ENCODE measurements at regions not wholly inside any gene's neighbourhood (a gene's known extent, or its start where the extent isn't known, plus 50 kb on each side); places are given as distances from the start of the nearest gene placed in this dataset.

DNA sequence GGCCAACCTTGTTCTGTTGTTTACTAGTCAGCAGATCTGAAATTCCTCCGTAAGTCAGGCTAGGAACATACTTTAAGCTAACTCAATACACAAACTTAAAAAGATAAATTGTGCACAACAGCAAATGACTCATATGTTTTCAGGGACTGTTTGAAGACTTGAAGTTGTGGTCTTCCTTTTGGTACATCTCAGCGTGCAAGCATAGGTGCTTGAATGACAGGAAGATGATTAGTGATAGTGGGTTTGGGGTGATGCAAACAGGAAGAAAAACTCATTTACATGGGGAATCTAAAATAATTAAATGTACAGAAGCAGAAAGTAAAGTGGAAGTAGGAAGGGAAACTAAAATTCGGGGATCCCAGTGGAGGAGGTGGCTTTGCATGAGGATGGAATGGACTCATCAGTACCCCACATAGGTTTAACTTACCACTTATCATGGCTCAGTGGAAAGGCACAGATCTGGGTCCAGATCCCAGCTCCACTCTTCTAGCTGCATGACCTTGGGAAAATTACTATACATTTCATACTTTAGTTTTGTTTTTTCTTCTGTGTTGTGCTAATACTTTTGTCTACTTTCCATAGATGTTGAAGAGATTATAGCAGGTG, 122.3 kb downstream of the XCL2 start:
- no peak for TF ChIP-seq CTCF (IDR thresholded peaks at IDR 0.05; ENCODE audit: low read depth, low read length)
- no peak for TF ChIP-seq EZH2phosphoT487 (IDR thresholded peaks at IDR 0.05; ENCODE audit: low read depth)
